A673 (cell line): ENCODE measurements at regions not wholly inside any gene's neighbourhood (a gene's known extent, or its start where the extent isn't known, plus 50 kb on each side); places are given as distances from the start of the nearest gene placed in this dataset.
A peak's percentile ranks its signal among the peaks of the same experiment; 100 is the strongest.

ENCODE experiments used
- BruUV-seq: library from RNA; stranded (reverse); fragments of 400-500 nt; replicated peaks from 2 replicates; lab custom pipeline; 2021; lab: Mats Ljungman, UMichigan
- CTCF ChIA-PET: fragments of 300-600 bp; sonication (Branson Sonifier 250); formaldehyde crosslinking; loops from one replicate; lab custom pipeline; 2022; ENCODE audit warnings: antibody characterized with exemption; lab: Charles Lee
- POLR2A ChIA-PET: fragments of 300-600 bp; sonication (Branson Sonifier 250); formaldehyde crosslinking; loops from one replicate; lab custom pipeline; 2022; ENCODE audit warnings: antibody characterized with exemption; ENCODE audit not compliant: low non-redundant PET; lab: Charles Lee
- DNase-seq: peaks from one replicate; pipeline ENCODE4 v3.0.0-alpha.2; 2015; ENCODE audit warnings: low spot score
- H3K27ac ChIP-seq: fragments of 200-600 bp; sonication (generic); 2 replicates; pipeline ENCODE4 v1.5.1; 2016; ENCODE audit warnings: mixed run types, low read depth, mild to moderate bottlenecking, mixed read lengths, antibody characterized with exemption, low read length; ENCODE audit not compliant: poor library complexity, severe bottlenecking
- H3K27me3 ChIP-seq: fragments of 200-600 bp; sonication (generic); replicated peaks from 2 replicates; pipeline ENCODE4 v1.6.1; 2017; ENCODE audit warnings: mixed run types, low read depth, mild to moderate bottlenecking, mixed read lengths, antibody characterized with exemption, low read length; ENCODE audit not compliant: insufficient read depth, poor library complexity
- H3K36me3 ChIP-seq: fragments of 200-600 bp; sonication (generic); 2 replicates; pipeline ENCODE4 v1.6.1; 2016; ENCODE audit warnings: mixed run types, mild to moderate bottlenecking, mixed read lengths, antibody characterized with exemption, low read length; ENCODE audit not compliant: insufficient read depth, poor library complexity, severe bottlenecking
- H3K4me1 ChIP-seq: fragments of 200-600 bp; sonication (generic); 2 replicates; pipeline ENCODE4 v1.6.1; 2017; ENCODE audit warnings: mixed run types, mild to moderate bottlenecking, mixed read lengths, antibody characterized with exemption, low read length; ENCODE audit not compliant: insufficient read depth, poor library complexity, severe bottlenecking
- H3K4me3 ChIP-seq: fragments of 200-600 bp; sonication (generic); 2 replicates; pipeline ENCODE4 v1.5.1; 2016; ENCODE audit warnings: low read depth, mixed run types, mild to moderate bottlenecking, mixed read lengths, low read length; ENCODE audit not compliant: poor library complexity, severe bottlenecking
- H3K9me3 ChIP-seq: fragments of 200-600 bp; sonication (generic); 2 replicates; pipeline ENCODE4 v1.6.1; 2016; ENCODE audit warnings: mixed run types, low read depth, mild to moderate bottlenecking, mixed read lengths, antibody characterized with exemption, low read length; ENCODE audit not compliant: poor library complexity, severe bottlenecking
- EZH2 ChIP-seq: fragments of 200-600 bp; sonication (generic); IDR thresholded peaks from 2 replicates; pipeline ENCODE4 v1.6.1; 2017; ENCODE audit warnings: borderline replicate concordance, low read depth, mild to moderate bottlenecking, mixed read lengths, antibody characterized with exemption, low read length; ENCODE audit not compliant: poor library complexity, severe bottlenecking
- intact Hi-C: fragments of 100-400 bp; cut with micrococcal nuclease; formaldehyde crosslinking; loops from one replicate; pipeline ENCODE4 v1.10.0; 2022; ENCODE audit not compliant: unreplicated experiment
- TF ChIP-seq, protein P1 (sequence below): fragments of 300-800, 200-600 bp; sonication (generic); conservative IDR thresholded peaks from 2 replicates; pipeline ENCODE4 v1.5.1; 2017; ENCODE audit warnings: low read depth, mild to moderate bottlenecking, antibody characterized with exemption, low read length, moderate library complexity, mixed read lengths

- no peak for DNase-seq
- no peaks in the 10 kb centered on the region for H3K27me3 ChIP-seq
- H3K27ac ChIP-seq: no peak overlapping the region
- no peaks in the 10 kb centered on the region for H3K36me3 ChIP-seq
- intact Hi-C loops: no loop called here
- BruUV-seq: no TSS peak
- no peaks in the 10 kb centered on the region for H3K9me3 ChIP-seq
- no peak overlapping the region for H3K4me3 ChIP-seq
- POLR2A ChIA-PET: no interaction called here
- TF ChIP-seq, protein P1, sequence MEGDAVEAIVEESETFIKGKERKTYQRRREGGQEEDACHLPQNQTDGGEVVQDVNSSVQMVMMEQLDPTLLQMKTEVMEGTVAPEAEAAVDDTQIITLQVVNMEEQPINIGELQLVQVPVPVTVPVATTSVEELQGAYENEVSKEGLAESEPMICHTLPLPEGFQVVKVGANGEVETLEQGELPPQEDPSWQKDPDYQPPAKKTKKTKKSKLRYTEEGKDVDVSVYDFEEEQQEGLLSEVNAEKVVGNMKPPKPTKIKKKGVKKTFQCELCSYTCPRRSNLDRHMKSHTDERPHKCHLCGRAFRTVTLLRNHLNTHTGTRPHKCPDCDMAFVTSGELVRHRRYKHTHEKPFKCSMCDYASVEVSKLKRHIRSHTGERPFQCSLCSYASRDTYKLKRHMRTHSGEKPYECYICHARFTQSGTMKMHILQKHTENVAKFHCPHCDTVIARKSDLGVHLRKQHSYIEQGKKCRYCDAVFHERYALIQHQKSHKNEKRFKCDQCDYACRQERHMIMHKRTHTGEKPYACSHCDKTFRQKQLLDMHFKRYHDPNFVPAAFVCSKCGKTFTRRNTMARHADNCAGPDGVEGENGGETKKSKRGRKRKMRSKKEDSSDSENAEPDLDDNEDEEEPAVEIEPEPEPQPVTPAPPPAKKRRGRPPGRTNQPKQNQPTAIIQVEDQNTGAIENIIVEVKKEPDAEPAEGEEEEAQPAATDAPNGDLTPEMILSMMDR: no peak
- no peak for TF ChIP-seq EZH2
- CTCF ChIA-PET: no interaction called here
- no peaks in the 10 kb centered on the region for H3K4me1 ChIP-seq
Measured at GRCh38 chr3:78029775-78030174, 989.9 kb downstream of the ROBO2 start.

DNA sequence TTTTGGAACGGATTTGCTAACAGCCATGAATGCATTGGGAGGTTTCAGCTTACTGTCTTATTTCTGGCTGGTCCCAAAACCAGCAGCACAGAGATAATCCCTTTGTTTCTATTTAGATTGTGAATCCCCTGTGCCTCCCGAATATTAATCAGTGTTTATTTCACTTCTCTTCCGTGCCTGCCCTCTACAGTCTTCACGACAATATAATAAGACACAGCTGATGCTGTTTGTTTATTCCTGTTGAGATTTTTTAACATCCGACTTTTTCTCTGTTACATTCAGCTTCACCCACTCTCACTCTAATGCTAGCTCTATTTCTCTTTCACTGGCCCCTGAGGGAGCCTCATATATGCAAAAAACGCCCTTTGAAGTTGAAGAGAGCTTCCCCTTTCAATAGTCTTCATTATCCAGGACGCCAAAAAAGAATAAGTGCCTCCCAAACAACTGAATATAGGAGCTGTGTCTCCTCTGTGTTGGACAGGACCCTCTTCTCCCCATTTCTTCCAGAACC is 995.3 kb downstream of the ROBO2 start:
- CTCF ChIA-PET: no interaction called here
- intact Hi-C loops: no loop called here

GRCh38 chr3:78041486-78041885 is 1001.6 kb downstream of the ROBO2 start:
- Histone ChIP-seq H3K36me3 (no peaks in the 10 kb centered on the region), H3K27me3 (no peaks in the 10 kb centered on the region), H3K27ac (no peak overlapping the region), H3K4me3 (no peak overlapping the region), H3K4me1 (peaks cover 7% of the 10 kb centered on the region), H3K9me3 (no peaks in the 10 kb centered on the region)
- CTCF ChIA-PET: no interaction called here
- DNase-seq: no peak
- intact Hi-C loops: no loop called here
- TF ChIP-seq, protein P1: no peak
- no peak for TF ChIP-seq EZH2
- POLR2A ChIA-PET: no interaction called here
- BruUV-seq: no TSS peak

More for the DNA sequence above, 995.3 kb downstream of the ROBO2 start:
- no peaks in the 10 kb centered on the region for H3K9me3 ChIP-seq
- BruUV-seq: no TSS peak
- no peaks in the 10 kb centered on the region for H3K36me3 ChIP-seq
- TF ChIP-seq, protein P1: no peak
- TF ChIP-seq EZH2: no peak
- H3K4me3 ChIP-seq: no peak overlapping the region
- POLR2A ChIA-PET: no interaction called here
- no peaks in the 10 kb centered on the region for H3K4me1 ChIP-seq
- no peak overlapping the region for H3K27ac ChIP-seq
- DNase-seq: peak; percentile 8
- H3K27me3 ChIP-seq: no peaks in the 10 kb centered on the region
